ENCODE measurements at regions not wholly inside any gene's neighbourhood (a gene's known extent, or its start where the extent isn't known, plus 50 kb on each side); places are given as distances from the start of the nearest gene placed in this dataset.

DNA sequence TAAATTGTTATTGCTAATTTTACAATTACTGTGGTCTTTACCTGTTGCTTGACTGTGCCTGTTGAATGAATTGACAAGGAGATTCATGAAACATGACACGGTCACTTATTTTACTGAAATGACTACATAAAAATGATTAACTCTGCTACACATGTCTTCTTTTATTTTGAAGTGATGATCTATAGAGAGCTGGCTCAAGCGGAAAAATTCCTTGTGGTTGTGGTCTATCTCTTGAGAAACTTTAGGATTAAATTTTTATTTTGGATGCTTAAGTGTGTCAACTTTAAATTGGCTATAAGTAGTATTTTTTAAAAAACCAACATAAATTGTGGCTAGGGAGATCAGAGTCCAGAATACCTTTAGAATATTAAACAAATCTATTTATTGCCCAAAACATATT, 131.8 kb upstream of the PITX2 start:
- TF ChIP-seq, protein P1, sequence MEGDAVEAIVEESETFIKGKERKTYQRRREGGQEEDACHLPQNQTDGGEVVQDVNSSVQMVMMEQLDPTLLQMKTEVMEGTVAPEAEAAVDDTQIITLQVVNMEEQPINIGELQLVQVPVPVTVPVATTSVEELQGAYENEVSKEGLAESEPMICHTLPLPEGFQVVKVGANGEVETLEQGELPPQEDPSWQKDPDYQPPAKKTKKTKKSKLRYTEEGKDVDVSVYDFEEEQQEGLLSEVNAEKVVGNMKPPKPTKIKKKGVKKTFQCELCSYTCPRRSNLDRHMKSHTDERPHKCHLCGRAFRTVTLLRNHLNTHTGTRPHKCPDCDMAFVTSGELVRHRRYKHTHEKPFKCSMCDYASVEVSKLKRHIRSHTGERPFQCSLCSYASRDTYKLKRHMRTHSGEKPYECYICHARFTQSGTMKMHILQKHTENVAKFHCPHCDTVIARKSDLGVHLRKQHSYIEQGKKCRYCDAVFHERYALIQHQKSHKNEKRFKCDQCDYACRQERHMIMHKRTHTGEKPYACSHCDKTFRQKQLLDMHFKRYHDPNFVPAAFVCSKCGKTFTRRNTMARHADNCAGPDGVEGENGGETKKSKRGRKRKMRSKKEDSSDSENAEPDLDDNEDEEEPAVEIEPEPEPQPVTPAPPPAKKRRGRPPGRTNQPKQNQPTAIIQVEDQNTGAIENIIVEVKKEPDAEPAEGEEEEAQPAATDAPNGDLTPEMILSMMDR (IDR thresholded peaks at IDR 0.05), result no peak
- TF ChIP-seq POLR2A (IDR thresholded peaks at IDR 0.05) (no peak), POLR2AphosphoS5 (IDR thresholded peaks at IDR 0.05) (no peak), EP300 (IDR thresholded peaks at IDR 0.05) (no peak)

Measured in suprapubic skin (tissue), 4 donors.